Hindlimb muscle (tissue), 1 donor: ENCODE measurements at regions not wholly inside any gene's neighbourhood (a gene's known extent, or its start where the extent isn't known, plus 50 kb on each side); places are given as distances from the start of the nearest gene placed in this dataset.
"Not testable (repeated sequence)": the region's sequence is repeated elsewhere in the genome, so short reads cannot be mapped to it uniquely, and the experiment has no call there.

Experiments
- DNase-seq: peaks from one replicate; pipeline ENCODE4 v3.0.0-alpha.2; 2013

GRCh38 chr12:4822572-4822971 lies 87.1 kb upstream of the KCNA1 start:
- no peak for DNase-seq

- DNase-seq: no peak
Measured at GRCh38 chr12:4824380-4824779, 85.3 kb upstream of the KCNA1 start.

DNA sequence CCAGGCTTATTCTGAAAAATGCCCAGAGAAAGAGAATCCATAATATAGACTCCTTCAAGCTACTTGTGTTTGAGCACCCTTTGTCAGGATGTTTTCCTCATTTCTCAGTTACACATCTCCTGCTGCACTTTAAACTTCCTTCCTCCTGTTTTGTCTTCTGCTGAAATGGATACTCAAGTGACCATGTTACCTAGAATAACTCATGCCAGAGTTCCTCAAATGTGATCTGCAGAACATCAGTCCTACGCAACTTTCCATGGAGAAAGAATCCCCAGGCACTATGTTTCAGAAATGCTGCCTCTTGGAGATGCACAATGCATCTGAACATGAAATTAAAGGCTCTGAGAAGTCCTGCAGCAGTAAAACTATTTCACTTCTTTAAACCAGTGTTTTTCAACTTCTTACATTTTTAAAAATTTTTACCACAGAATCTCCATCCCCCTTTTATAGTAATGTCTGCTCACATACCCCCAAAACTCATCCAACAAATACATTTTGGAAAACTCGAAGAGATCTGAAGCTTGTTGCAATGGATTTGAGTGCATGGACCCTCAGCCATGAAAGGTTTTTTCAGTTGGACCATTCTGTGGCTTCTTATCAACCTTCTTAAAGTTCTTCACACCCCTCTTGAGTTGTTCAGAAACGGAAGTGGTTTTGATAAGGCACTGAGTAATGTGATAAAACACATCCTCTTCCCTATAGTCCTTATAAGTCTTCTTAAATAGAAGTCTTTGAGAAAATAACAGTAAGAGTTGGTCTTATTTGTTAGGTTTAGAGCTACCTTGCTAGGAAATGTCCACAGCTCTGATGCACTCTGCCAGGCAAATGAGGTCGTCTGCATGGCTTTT lies 84.5 kb upstream of the KCNA1 start:
- no peak for DNase-seq

DNA sequence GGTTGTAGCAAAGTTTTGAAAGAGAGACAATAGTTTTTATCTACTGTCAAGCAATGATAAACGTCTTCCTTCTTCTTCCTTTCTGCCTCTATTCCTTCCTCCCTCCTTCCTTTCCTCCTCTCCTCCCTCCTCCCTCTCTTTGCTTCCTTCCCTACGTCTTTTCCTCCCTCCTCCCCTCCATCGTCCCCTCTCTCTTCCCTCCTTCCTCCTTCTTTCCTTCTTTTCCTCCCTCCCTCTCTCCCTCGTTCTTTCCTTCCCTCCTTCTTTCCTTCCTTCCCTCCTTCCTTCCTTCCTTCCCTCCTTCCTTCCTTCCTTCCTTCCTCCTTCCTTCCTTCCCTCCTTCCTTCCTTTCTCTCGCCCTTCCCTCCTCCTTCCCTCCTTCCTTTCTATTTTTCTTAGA lies 82.8 kb upstream of the KCNA1 start:
- no peak for DNase-seq

- no peak for DNase-seq
Measured at GRCh38 chr12:4828176-4828575, 81.5 kb upstream of the KCNA1 start.

DNA sequence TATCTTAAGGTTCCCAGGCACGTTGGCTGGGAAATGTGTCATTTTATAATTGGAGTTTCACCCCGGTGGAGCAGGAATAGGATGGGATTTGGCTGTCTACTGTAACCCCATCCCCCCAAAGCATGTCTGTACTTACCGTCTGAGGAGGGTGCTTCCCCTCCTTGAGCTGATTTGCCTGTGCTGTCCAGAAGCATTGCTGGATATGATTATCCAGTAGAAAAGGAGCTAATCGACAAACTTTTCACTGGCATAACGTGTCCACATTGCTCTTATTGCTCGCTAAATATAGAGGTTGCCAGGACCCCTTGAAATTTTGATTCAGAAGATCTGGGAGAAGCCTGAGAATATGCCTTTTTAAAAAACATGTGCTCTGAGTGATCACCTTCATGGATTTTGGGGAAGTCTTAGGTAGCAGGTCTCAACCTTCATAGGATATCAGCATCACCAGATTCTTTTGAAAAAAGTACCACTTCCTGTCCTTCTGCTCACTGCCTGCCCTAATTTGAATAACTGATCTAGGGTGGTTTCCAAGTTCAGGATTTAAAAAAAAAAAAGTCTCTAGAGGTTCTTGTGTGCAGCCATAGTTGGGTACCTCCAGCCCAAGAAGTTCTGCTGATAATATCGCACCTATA lies 80.4 kb upstream of the KCNA1 start:
- DNase-seq: no peak

- no peak for DNase-seq
Measured at GRCh38 chr12:4829793-4830162, 79.9 kb upstream of the KCNA1 start.

GRCh38 chr12:4830556-4831210 lies 79.0 kb upstream of the KCNA1 start:
- no peak for DNase-seq

GRCh38 chr12:4833053-4833452 lies 76.7 kb upstream of the KCNA1 start:
- DNase-seq: no peak

DNA sequence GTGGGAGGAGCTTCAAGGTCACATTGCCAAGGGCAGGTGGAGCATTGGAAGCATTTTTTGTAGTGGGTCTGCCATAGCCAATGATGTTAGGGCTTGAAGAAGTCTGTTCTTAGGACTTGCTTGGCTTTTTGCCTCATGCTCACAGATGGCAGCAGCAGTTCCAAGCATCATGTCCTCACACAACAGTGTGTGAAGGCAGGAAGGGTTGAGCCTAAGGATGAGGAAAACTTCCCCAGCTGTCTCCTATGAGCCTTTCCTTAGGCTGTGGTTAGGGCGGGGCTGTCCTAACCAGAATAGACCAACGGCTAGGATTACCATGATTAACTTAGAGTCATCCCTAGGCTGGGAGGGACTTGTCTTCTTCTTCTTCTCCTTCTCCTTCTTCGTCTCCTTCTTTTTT lies 76.2 kb upstream of the KCNA1 start:
- DNase-seq: no peak

DNA sequence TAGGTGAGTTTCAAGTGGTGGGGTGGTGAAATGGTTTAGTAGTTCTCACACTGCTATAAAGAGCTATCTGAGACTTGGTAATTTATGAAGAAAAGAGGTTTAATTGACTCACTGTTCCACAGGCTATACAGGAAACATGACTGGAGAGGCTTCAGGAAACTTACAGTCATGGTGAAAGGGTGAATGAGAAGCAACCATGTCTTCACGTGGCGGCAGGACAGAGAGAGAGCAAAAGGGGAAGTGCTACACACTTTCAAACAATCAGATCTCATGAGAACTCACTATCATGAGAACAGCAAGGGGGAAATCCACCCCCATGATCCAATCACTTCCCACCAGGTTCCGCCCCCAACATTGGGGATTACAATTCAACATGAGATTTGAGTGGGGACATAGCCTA lies 67.3 kb upstream of the KCNA1 start:
- DNase-seq: not testable (repeated sequence)

GRCh38 chr12:4843907-4844306 lies 65.8 kb upstream of the KCNA1 start:
- no peak for DNase-seq

DNA sequence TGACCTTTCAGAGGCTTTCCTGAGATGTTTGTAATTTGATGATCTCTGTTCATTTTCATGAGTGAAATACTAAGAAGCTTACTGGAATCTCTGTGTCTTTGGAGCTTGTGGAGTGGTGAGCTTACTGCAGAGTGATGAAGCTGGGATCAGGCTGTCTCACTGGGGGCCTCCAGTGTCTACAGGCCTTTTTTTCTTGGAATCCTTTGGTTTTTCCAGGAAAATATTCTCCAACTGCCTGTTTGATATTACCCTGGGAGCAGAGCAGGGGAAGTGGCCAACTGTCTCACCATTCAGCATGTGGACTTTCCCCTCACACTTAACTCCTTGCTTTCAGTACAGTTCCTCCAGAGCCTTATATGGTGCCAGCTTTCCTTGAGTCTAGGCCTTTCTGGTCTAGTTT lies 62.0 kb upstream of the KCNA1 start:
- DNase-seq: no peak

DNA sequence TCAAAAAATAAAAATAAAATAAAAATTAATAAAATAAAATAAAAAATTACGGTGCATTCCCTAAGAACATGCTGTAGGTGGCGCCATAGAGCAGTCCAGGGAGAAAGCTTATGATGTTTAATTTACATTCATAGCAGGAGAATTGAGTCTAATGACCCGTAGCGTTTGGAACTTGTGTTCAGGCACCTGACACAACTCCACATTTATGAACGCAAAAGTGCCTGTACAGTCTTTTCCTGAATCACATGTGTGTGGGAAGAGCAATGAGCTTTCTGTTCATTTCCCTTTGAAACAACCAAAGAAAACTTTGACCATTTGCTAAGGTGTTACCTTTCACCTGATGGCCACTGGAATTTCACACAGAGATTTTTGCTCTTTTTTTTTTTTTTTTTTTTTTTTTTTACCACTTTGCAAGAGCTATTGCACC lies 60.6 kb upstream of the KCNA1 start:
- no peak for DNase-seq

DNA sequence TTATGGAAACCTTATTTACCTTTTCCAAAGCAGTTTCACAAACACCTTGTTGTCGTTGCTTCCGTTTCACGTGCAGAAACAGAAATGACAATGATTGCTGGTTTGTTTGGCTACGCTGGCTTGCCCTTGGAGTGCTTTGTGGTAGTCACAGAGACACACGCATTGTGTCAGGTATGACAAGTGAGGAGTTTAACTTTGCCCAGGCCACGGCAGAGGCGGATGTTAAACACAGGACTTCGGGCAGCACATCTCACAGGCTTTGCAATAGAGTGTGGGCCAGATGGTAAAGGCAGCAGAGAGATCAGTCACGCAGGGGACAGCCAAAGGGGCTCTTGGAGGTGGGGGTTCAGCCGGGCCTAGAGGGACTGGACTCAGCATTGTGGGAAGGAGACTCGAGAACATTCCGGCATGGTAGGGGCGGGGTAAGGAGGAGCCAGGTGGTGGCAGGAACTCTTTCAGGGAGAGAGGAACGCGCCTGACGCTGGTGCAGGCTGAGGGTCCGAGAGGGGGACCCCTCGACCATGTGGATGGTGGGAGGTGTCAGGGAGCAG lies 59.8 kb upstream of the KCNA1 start:
- no peak for DNase-seq

- no peak for DNase-seq
Measured at GRCh38 chr12:4850857-4851380, 58.8 kb upstream of the KCNA1 start.

- no peak for DNase-seq
Measured at GRCh38 chr12:4852308-4852707, 57.4 kb upstream of the KCNA1 start.

GRCh38 chr12:4852911-4853310 lies 56.8 kb upstream of the KCNA1 start:
- no peak for DNase-seq

- DNase-seq: peak; percentile 71
Measured at GRCh38 chr12:4855121-4855924, 54.4 kb upstream of the KCNA1 start.

GRCh38 chr12:4856596-4856995 lies 53.1 kb upstream of the KCNA1 start:
- DNase-seq: no peak

GRCh38 chr12:4857472-4858291 lies 52.0 kb upstream of the KCNA1 start:
- peak; percentile 71 for DNase-seq
